ENCODE measurements at regions not wholly inside any gene's neighbourhood (a gene's known extent, or its start where the extent isn't known, plus 50 kb on each side); places are given as distances from the start of the nearest gene placed in this dataset.
A peak's percentile ranks its signal among the peaks of the same experiment; 100 is the strongest.

GRCh38 chr7:22676385-22676784 lies 50.6 kb upstream of the IL6 start:
- ChIA-PET CTCF (no interaction called here), POLR2A (no interaction called here)
- H3K27ac ChIP-seq (ENCODE audit: low read depth, low read length): no peak overlapping the region
- DNase-seq (ENCODE audit: low read depth, low spot score): no peak
- H3K4me3 ChIP-seq (ENCODE audit: low read depth, low read length): no peak overlapping the region
- no peak for TF ChIP-seq CTCF (IDR thresholded peaks at IDR 0.05; ENCODE audit: low read depth, low read length)
- H3K9me3 ChIP-seq (ENCODE audit: control insufficient read depth, insufficient read depth, low read length): no peaks in the 10 kb centered on the region
- no peaks in the 10 kb centered on the region for H3K27me3 ChIP-seq (ENCODE audit: control insufficient read depth, insufficient read depth, low read length)

GRCh38 chr7:22675917-22676343 lies 51.1 kb upstream of the IL6 start:
- POLR2A ChIA-PET: no interaction called here
- DNase-seq (ENCODE audit: low read depth, low spot score): peak; percentile 47
- TF ChIP-seq CTCF (IDR thresholded peaks at IDR 0.05; ENCODE audit: low read depth, low read length): no peak
- Histone ChIP-seq H3K4me3 (ENCODE audit: low read depth, low read length) (no peak overlapping the region), H3K27ac (ENCODE audit: low read depth, low read length) (no peak overlapping the region), H3K27me3 (ENCODE audit: control insufficient read depth, insufficient read depth, low read length) (no peaks in the 10 kb centered on the region), H3K9me3 (ENCODE audit: control insufficient read depth, insufficient read depth, low read length) (no peaks in the 10 kb centered on the region)
- CTCF ChIA-PET: interaction anchor here (0.6 kb wide), 1 partner anchor 116 kb away, joined by 3 read pairs; no protein-coding TSS in a partner anchor

DNA sequence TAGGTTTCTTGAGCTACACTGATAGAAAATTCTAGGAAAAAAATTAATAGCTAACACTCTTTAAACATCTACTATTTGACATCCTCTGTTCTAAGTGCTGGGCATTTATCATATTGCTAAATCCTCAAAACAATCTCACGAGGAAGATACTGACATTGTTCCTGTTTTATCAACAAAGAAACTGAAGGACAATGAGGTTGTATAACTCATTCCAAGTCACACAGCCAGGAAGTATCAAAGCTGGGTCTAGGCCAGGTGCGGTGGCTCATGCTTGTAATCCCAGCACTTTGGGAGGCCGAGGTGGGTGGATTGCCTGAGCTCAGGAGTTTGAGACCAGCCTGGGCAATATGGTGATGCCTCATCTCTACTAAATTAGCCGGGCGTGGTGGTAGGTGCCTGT lies 51.6 kb upstream of the IL6 start:
- H3K27ac ChIP-seq (ENCODE audit: low read depth, low read length): no peak overlapping the region
- CTCF ChIA-PET: interaction anchor here (0.6 kb wide), 1 partner anchor 116 kb away, joined by 3 read pairs; no protein-coding TSS in a partner anchor

DNA sequence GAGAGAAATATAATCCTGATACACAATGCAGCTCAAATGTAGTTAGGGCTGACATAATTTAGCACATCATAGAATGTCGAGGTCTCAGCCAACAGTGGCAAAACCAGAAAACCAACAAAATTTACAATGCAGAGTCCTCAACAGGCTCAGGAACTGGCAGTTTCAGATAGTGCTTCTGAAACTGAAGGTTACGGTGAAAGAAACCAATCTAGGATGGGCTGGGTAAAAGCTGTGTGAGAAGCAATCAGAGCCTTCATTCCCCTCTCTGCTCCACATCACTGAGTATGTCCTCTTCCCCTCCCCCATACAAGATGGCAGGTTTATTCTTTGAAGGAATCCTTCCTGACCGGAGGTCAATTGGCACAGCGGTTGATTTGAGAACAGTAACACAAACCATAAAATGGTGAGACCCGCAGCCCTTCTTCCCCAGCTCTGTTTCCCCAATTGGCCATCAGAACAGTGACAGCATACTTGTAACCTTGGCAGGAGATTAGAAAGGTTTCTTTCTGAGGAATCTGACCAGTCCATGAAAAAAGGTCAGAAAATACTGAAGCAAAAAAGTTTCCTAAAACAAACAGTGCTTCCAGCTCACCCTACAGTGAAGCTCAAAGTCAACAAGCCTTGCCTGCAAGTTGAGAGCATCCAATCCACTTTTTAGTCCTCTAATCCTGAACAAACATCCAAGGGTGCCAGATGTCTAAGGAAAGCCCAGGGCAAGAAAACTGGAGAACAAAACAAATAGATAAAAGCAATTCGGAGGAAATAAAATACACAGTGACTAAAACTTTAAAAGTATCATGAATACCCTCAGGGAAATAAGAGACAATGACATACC lies 53.9 kb upstream of the IL6 start:
- no peak for TF ChIP-seq CTCF (IDR thresholded peaks at IDR 0.05; ENCODE audit: low read depth, low read length)
- no peak for DNase-seq (ENCODE audit: low read depth, low spot score)
- peak overlapping the region; percentile 13 for H3K27ac ChIP-seq (ENCODE audit: low read depth, low read length)
- ChIA-PET CTCF (interaction anchor here (1.2 to 1.7 kb wide), 2 partner anchors 112 to 382 kb away, joined by 3 to 13 read pairs; no protein-coding TSS in a partner anchor), POLR2A (interaction anchor here (2.2 kb wide), 1 partner anchor 96 kb away, joined by 11 read pairs; no protein-coding TSS in a partner anchor)
- no peaks in the 10 kb centered on the region for H3K27me3 ChIP-seq (ENCODE audit: control insufficient read depth, insufficient read depth, low read length)
- no peak overlapping the region for H3K4me3 ChIP-seq (ENCODE audit: low read depth, low read length)
- no peaks in the 10 kb centered on the region for H3K9me3 ChIP-seq (ENCODE audit: control insufficient read depth, insufficient read depth, low read length)

More for the DNA sequence above, 51.6 kb upstream of the IL6 start:
- POLR2A ChIA-PET: interaction anchor here (0.7 kb wide), 1 partner anchor 22 kb away, joined by 4 read pairs; no protein-coding TSS in a partner anchor
- Histone ChIP-seq H3K4me3 (ENCODE audit: low read depth, low read length) (no peak overlapping the region), H3K9me3 (ENCODE audit: control insufficient read depth, insufficient read depth, low read length) (no peaks in the 10 kb centered on the region), H3K27me3 (ENCODE audit: control insufficient read depth, insufficient read depth, low read length) (no peaks in the 10 kb centered on the region)
- TF ChIP-seq CTCF (IDR thresholded peaks at IDR 0.05; ENCODE audit: low read depth, low read length): no peak
- DNase-seq (ENCODE audit: low read depth, low spot score): no peak

Measured in AG04450 (cell line).